Thoracic aorta (tissue), 2 donors: ENCODE measurements at regions not wholly inside any gene's neighbourhood (a gene's known extent, or its start where the extent isn't known, plus 50 kb on each side); places are given as distances from the start of the nearest gene placed in this dataset.

Source experiments
- ATAC-seq: fragments of 150-250 bp; one replicate; pipeline ENCODE4 v1.8.0; 2017; ENCODE audit warnings: low read depth; ENCODE audit not compliant: insufficient number of reproducible peaks, low FRiP score
- DNase-seq: peaks from one replicate; pipeline ENCODE4 v3.0.0-alpha.2; 2020; ENCODE audit warnings: low spot score
- H3K27ac ChIP-seq, 2 donors: fragments of 200-600 bp; sonication (generic); 1 replicate in 1 of 2; 2 replicates in 1 of 2; pipeline ENCODE4 v1.5.1; 2016; ENCODE audit warnings: mild to moderate bottlenecking in 2 of 2, moderate library complexity in 2 of 2
- H3K27me3 ChIP-seq: fragments of 200-600 bp; sonication (generic); replicated peaks from 2 replicates; pipeline ENCODE4 v1.6.0; 2016; ENCODE audit warnings: mild to moderate bottlenecking; ENCODE audit not compliant: insufficient read depth
- H3K36me3 ChIP-seq: fragments of 200-600 bp; sonication (generic); one replicate; pipeline ENCODE4 v1.5.1; 2016
- H3K4me1 ChIP-seq, 2 donors: fragments of 200-600 bp; sonication (generic); 1 replicate in 1 of 2; 2 replicates in 1 of 2; pipeline versions ENCODE4 v1.5.1 to v1.6.0; 2016; ENCODE audit warnings: low read depth in 2 of 2, mild to moderate bottlenecking in 1 of 2; ENCODE audit not compliant: control insufficient read depth in 1 of 2
- H3K4me3 ChIP-seq: fragments of 200-600 bp; sonication (generic); 2 replicates; pipeline ENCODE4 v1.5.1; 2016; ENCODE audit warnings: mild to moderate bottlenecking
- H3K9me3 ChIP-seq: fragments of 200-600 bp; sonication (generic); 2 replicates; pipeline ENCODE4 v1.5.1; 2016
- TF ChIP-seq, protein P1 (sequence below): fragments of 200-600 bp; sonication (generic); IDR thresholded peaks from one replicate; pipeline ENCODE4 v1.5.1; 2019; ENCODE audit warnings: antibody characterized with exemption

DNA sequence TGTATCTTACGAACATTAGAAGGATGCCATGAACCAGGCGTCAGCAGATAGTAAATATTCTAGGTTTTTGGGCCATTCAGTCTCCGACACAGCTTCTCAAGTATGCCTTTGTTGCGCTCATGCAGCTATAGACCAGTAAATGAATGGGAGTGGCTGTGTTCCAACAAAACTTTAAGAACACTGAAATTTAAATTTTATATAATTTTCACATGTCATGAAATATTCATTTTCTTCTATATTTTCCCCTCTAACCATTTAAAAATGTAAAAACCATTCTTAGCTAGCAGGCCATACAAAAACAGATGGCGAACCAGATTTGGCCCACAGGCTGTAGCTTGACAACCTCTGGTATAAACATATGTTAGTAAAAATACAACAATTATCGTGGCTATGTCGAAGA is 151.8 kb upstream of the KIT start:
- H3K4me1 ChIP-seq = no peaks in the 10 kb centered on the region
- DNase-seq (no peak), ATAC-seq (no peak)
- TF ChIP-seq, protein P1, sequence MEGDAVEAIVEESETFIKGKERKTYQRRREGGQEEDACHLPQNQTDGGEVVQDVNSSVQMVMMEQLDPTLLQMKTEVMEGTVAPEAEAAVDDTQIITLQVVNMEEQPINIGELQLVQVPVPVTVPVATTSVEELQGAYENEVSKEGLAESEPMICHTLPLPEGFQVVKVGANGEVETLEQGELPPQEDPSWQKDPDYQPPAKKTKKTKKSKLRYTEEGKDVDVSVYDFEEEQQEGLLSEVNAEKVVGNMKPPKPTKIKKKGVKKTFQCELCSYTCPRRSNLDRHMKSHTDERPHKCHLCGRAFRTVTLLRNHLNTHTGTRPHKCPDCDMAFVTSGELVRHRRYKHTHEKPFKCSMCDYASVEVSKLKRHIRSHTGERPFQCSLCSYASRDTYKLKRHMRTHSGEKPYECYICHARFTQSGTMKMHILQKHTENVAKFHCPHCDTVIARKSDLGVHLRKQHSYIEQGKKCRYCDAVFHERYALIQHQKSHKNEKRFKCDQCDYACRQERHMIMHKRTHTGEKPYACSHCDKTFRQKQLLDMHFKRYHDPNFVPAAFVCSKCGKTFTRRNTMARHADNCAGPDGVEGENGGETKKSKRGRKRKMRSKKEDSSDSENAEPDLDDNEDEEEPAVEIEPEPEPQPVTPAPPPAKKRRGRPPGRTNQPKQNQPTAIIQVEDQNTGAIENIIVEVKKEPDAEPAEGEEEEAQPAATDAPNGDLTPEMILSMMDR = no peak
- H3K4me3 ChIP-seq = no peak overlapping the region
- H3K9me3 ChIP-seq = no peaks in the 10 kb centered on the region
- no peaks in the 10 kb centered on the region for H3K27me3 ChIP-seq
- H3K36me3 ChIP-seq = no peaks in the 10 kb centered on the region
- H3K27ac ChIP-seq = no peak overlapping the region

DNA sequence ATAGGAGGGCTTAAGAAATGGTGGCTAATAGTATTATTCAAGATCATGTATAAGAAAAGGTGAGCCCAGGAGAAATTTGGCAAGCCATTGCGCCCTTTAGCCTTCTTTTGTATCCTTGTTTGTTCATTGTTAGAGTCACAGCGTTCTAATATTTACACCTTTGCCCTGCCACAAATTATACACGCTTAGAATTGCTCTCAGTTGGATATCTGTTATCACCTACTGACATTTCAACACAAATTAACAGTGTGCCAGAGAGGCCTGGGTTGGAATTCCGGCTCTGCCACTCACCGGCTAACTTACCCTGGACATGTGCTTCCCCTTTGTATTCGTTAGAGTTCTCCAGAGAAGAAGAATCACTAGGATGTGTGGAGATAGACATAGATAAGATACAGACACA is 148.7 kb upstream of the KIT start:
- DNase-seq (no peak), ATAC-seq (no peak)
- H3K27me3 ChIP-seq = no peaks in the 10 kb centered on the region
- TF ChIP-seq, protein P1 = no peak
- H3K4me3 ChIP-seq = no peak overlapping the region
- no peaks in the 10 kb centered on the region for H3K9me3 ChIP-seq
- no peak overlapping the region for H3K27ac ChIP-seq
- H3K36me3 ChIP-seq = no peaks in the 10 kb centered on the region
- H3K4me1 ChIP-seq = peaks cover 0 to 6% of the 10 kb centered on the region in 2 donors

DNA sequence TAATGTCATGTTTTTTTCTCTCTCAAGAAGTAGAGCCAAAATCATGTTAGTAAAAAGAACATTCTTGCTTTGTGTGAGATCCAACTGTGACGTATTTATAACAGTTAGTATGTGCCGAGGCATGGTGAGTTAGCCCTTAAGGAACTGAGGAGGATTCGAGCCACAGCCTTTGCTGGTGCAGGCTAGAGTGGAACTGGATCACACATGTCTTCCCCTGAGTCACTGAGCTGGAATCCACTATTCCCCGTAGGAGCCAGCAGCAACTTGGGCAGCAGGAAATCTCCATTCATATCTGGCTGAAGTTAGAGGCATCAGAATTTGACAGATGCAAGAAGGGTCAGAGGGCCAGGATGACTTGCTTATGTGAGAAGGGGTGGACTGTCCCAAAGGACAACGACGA is 144.6 kb upstream of the KIT start:
- H3K4me3 ChIP-seq = no peak overlapping the region
- DNase-seq = peak; percentile 3
- H3K36me3 ChIP-seq = no peaks in the 10 kb centered on the region
- ATAC-seq = no peak
- H3K27ac ChIP-seq = no peak overlapping the region
- H3K9me3 ChIP-seq = no peaks in the 10 kb centered on the region
- no peaks in the 10 kb centered on the region for H3K27me3 ChIP-seq
- peaks cover 0 to 6% of the 10 kb centered on the region in 2 donors for H3K4me1 ChIP-seq
- TF ChIP-seq, protein P1 = no peak

DNA sequence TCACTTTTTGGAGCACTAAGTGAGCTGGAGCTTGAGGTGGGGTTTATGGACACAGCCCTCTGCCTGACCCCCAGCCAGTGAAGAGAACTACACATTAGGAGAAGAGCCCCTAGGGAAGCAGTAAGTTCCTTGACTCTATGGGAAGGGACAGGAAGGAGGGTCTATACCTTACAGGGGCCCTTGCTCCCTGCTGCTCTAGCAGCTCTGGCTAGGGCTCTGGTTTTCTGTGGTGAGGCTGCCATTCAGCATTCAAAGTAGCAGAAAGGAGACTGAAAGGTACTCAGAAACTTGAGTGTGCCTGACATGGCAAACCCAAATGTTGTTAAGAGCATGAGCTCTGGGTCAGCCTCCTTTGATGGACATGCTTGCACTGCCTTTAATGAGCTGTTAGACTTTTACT is 144.0 kb upstream of the KIT start:
- Histone ChIP-seq H3K36me3 (no peaks in the 10 kb centered on the region), H3K27me3 (no peaks in the 10 kb centered on the region), H3K27ac (no peak overlapping the region), H3K4me3 (no peak overlapping the region), H3K9me3 (no peaks in the 10 kb centered on the region), H3K4me1 (peaks cover 0 to 6% of the 10 kb centered on the region in 2 donors)
- no peak for DNase-seq
- ATAC-seq = no peak
- TF ChIP-seq, protein P1 = no peak

DNA sequence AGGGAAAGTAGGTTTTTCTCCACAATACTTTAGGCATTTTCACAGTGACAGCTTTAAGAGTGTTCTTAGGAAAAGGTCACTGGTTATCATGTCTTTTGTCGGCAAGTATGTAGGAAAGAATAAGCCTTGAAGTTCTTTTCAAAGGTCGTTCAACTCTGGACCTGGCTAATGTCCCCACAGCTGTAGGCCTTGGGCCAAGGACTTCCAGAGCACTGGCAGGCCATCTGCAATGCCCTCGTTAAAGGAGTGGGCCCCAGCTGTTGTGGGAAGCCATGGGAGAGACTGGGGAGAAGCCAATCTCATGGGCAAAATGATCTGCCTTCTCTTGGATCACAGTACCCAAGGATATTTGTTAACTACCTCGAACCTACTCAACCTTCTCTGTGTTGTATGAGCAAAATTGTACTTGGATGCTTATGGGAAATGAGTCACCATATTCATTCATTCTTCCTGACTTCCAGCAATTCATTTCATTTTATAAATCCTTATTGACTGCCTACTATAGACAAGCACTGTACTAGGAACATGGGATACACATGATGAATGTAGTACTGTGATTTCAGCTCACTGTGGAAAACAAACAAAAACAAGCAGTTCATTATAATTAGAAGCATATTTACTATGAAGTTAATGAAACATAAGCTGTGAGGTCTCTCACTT is 141.1 kb upstream of the KIT start:
- Histone ChIP-seq H3K27me3 (no peaks in the 10 kb centered on the region), H3K4me1 (peaks cover 0 to 6% of the 10 kb centered on the region in 2 donors), H3K9me3 (no peaks in the 10 kb centered on the region), H3K36me3 (no peaks in the 10 kb centered on the region), H3K4me3 (no peak overlapping the region), H3K27ac (no peak overlapping the region)
- DNase-seq = no peak
- no peak for ATAC-seq
- TF ChIP-seq, protein P1 = no peak
